ENCODE measurements at regions not wholly inside any gene's neighbourhood (a gene's known extent, or its start where the extent isn't known, plus 50 kb on each side); places are given as distances from the start of the nearest gene placed in this dataset.

- no peak overlapping the region for H2BK5ac ChIP-seq (ENCODE audit: low read depth, low read length)
- no peak overlapping the region for H2AK5ac ChIP-seq (ENCODE audit: low read depth, low read length)
- H4K20me1 ChIP-seq (replicated peaks in 1 of 2; ENCODE audit: control insufficient read depth in 1 of 2, insufficient read depth in 2 of 2, low read length in 2 of 2), result no peaks in the 10 kb centered on the region
- no peak overlapping the region for H3K27ac ChIP-seq (ENCODE audit: low read depth, low read length)
- 94% methylated on average over 6 of the region's 6 CpGs; no CpG with 5 or more reads in 1 of the 2 experiments for WGBS, 2 experiments (ENCODE audit: extremely low coverage in 1 of 2, insufficient coverage in 1 of 2, insufficient read length in 1 of 2, insufficient replicate concordance in 2 of 2, low coverage in 1 of 2, low lambda C conversion rate in 2 of 2, missing lambda C conversion rate in 1 of 2)
- peaks cover 0 to 13% of the 10 kb centered on the region in 2 experiments; a peak in 2 of 4 replicates for H3K9me3 ChIP-seq (ENCODE audit: insufficient read depth in 2 of 2, low read depth in 1 of 2, low read length in 1 of 2)
- H3K4ac ChIP-seq (replicated peaks; ENCODE audit: insufficient read length, low read depth, low read length), result no peak overlapping the region
- FAIRE-seq (no peak), DNase-seq (ENCODE audit: low read depth in 1 of 2, low spot score in 2 of 2) (no peak)
- CTCF ChIA-PET (ENCODE audit: partially characterized antibody), result interaction anchor here (2.0 to 3.1 kb wide), 2 partner anchors 11 to 207 kb away, joined by 8 to 26 read pairs; no protein-coding TSS in a partner anchor
- no peak overlapping the region for H3K23ac ChIP-seq (ENCODE audit: insufficient read length)
- no peak overlapping the region for H3K18ac ChIP-seq (ENCODE audit: extremely low read depth, low read length)
- no peaks in the 10 kb centered on the region for H3K27me3 ChIP-seq (replicated peaks in 1 of 4; ENCODE audit: control insufficient read depth in 3 of 4, extremely low read depth in 1 of 4, insufficient read depth in 3 of 4, low read length in 3 of 4)
- H3K79me2 ChIP-seq (ENCODE audit: control insufficient read depth in 1 of 2, insufficient read depth in 2 of 2, low read length in 2 of 2), result no peaks in the 10 kb centered on the region
- TF ChIP-seq CREB1 (IDR thresholded peaks at IDR 0.05), result no peak
- no peak for TF ChIP-seq KDM5A (IDR thresholded peaks at IDR 0.05; ENCODE audit: low read length)
- no peak for TF ChIP-seq CBX5 (IDR thresholded peaks at IDR 0.05; ENCODE audit: low read depth, low read length)
- no peak overlapping the region for H3K56ac ChIP-seq (replicated peaks; ENCODE audit: insufficient read length, low read depth, low read length)
- H2BK15ac ChIP-seq (ENCODE audit: low read length), result no peak overlapping the region
- H4K91ac ChIP-seq (replicated peaks; ENCODE audit: insufficient read length, low read length), result no peak overlapping the region
- H2AFZ ChIP-seq (ENCODE audit: low read length), result no peak overlapping the region
- POLR2A ChIA-PET (ENCODE audit: partially characterized antibody), result no interaction called here
- H3K4me3 ChIP-seq (ENCODE audit: extremely low read depth in 1 of 4, insufficient read depth in 2 of 4, low read depth in 3 of 4, low read length in 4 of 4), result no peak overlapping the region
- no peak overlapping the region for H2BK12ac ChIP-seq (ENCODE audit: low read depth, low read length)
- no peaks in the 10 kb centered on the region for H3K36me3 ChIP-seq (ENCODE audit: control insufficient read depth in 2 of 4, insufficient read depth in 4 of 4, low read length in 3 of 4)
- H3K23me2 ChIP-seq (ENCODE audit: low read depth, low read length), result no peaks in the 10 kb centered on the region
- H2BK20ac ChIP-seq (ENCODE audit: low read length), result no peak overlapping the region
- no peak overlapping the region for H4K5ac ChIP-seq (ENCODE audit: insufficient read length, low read depth, low read length)
- H3K14ac ChIP-seq (ENCODE audit: insufficient read length), result no peak overlapping the region
- no peak overlapping the region for H3K4me2 ChIP-seq (ENCODE audit: insufficient read depth in 1 of 2, low read depth in 2 of 2, low read length in 2 of 2)
- no peak overlapping the region for H3K9ac ChIP-seq (replicated peaks in 1 of 4; ENCODE audit: extremely low read depth in 1 of 4, low read depth in 3 of 4, low read length in 3 of 4)
- no peak overlapping the region for H2BK120ac ChIP-seq (replicated peaks; ENCODE audit: low read depth, low read length)
- H3K4me1 ChIP-seq (replicated peaks in 1 of 4; ENCODE audit: control insufficient read depth in 3 of 4, insufficient read depth in 4 of 4, low read length in 3 of 4), result no peaks in the 10 kb centered on the region
- no peaks in the 10 kb centered on the region for H3K79me1 ChIP-seq (ENCODE audit: low read depth, low read length)
- H4K8ac ChIP-seq (ENCODE audit: extremely low read depth, insufficient read depth, low read length), result no peak overlapping the region
Measured at GRCh38 chr11:31969359-31969702, 121.5 kb upstream of the RCN1 start.

Measured in H1 (cell line).